H9 (cell line): ENCODE measurements at regions not wholly inside any gene's neighbourhood (a gene's known extent, or its start where the extent isn't known, plus 50 kb on each side); places are given as distances from the start of the nearest gene placed in this dataset.

Experiments used
- DNase-seq: peaks from one replicate; pipeline ENCODE4 v3.0.0-alpha.2; 2017
- H2AFZ ChIP-seq: one replicate; pipeline ENCODE4 v1.6.1; 2013; ENCODE audit warnings: mild to moderate bottlenecking, low read length, control low read depth, moderate library complexity
- H2AK5ac ChIP-seq: 2 replicates; pipeline ENCODE4 v1.6.1; 2013; ENCODE audit warnings: low read length, control low read depth, mixed read lengths; ENCODE audit not compliant: insufficient read length
- H2BK120ac ChIP-seq: one replicate; pipeline ENCODE4 v1.6.1; 2013; ENCODE audit warnings: low read depth, mild to moderate bottlenecking, low read length, control low read depth, inconsistent platforms; ENCODE audit not compliant: poor library complexity, severe bottlenecking
- H2BK12ac ChIP-seq: 2 replicates; pipeline ENCODE4 v1.6.1; 2013; ENCODE audit warnings: low read length, control low read depth, mixed read lengths, low read depth; ENCODE audit not compliant: insufficient read length
- H2BK15ac ChIP-seq: 2 replicates; pipeline ENCODE4 v1.6.1; 2013; ENCODE audit warnings: low read depth, low read length, control low read depth
- H2BK20ac ChIP-seq: one replicate; pipeline ENCODE4 v1.6.1; 2013; ENCODE audit warnings: low read depth, mild to moderate bottlenecking, low read length, control low read depth, inconsistent platforms; ENCODE audit not compliant: poor library complexity, severe bottlenecking
- H2BK5ac ChIP-seq: 2 replicates; pipeline ENCODE4 v1.6.1; 2013; ENCODE audit warnings: low read length, control low read depth, mixed read lengths; ENCODE audit not compliant: insufficient read length
- H3K14ac ChIP-seq: 2 replicates; pipeline ENCODE4 v1.6.1; 2013; ENCODE audit warnings: low read length, control low read depth; ENCODE audit not compliant: insufficient read depth
- H3K18ac ChIP-seq: 2 replicates; pipeline ENCODE4 v1.6.1; 2013; ENCODE audit warnings: low read depth, mild to moderate bottlenecking, mixed read lengths, low read length, control low read depth; ENCODE audit not compliant: insufficient read length
- H3K23ac ChIP-seq: 2 replicates; pipeline ENCODE4 v1.6.1; 2013; ENCODE audit warnings: low read length, control low read depth, mixed read lengths, low read depth; ENCODE audit not compliant: insufficient read length
- H3K23me2 ChIP-seq: 2 replicates; pipeline ENCODE4 v1.6.1; 2013; ENCODE audit warnings: low read depth, mild to moderate bottlenecking, mixed read lengths, low read length, control low read depth; ENCODE audit not compliant: insufficient read length, poor library complexity, severe bottlenecking
- H3K27ac ChIP-seq: 2 replicates; pipeline ENCODE4 v1.5.1; 2013; ENCODE audit warnings: low read length, control low read depth, mixed read lengths, low read depth; ENCODE audit not compliant: insufficient read length
- H3K27me3 ChIP-seq: 2 replicates; pipeline ENCODE4 v1.6.1; 2013; ENCODE audit warnings: low read length, control low read depth, inconsistent platforms; ENCODE audit not compliant: insufficient read depth
- H3K4ac ChIP-seq: 2 replicates; pipeline ENCODE4 v1.6.1; 2013; ENCODE audit warnings: low read depth, mild to moderate bottlenecking, control low read depth, inconsistent platforms, low read length, moderate library complexity
- H3K4me1 ChIP-seq: 2 replicates; pipeline ENCODE4 v1.6.1; 2013; ENCODE audit warnings: low read length, control low read depth, inconsistent platforms; ENCODE audit not compliant: insufficient read depth
- H3K4me2 ChIP-seq: 2 replicates; pipeline ENCODE4 v1.6.1; 2013; ENCODE audit warnings: low read length, control low read depth, mixed read lengths; ENCODE audit not compliant: insufficient read length, insufficient read depth
- H3K56ac ChIP-seq: 2 replicates; pipeline ENCODE4 v1.6.1; 2013; ENCODE audit warnings: low read depth, mild to moderate bottlenecking, mixed read lengths, low read length, control low read depth; ENCODE audit not compliant: insufficient read length
- H3K79me1 ChIP-seq: 2 replicates; pipeline ENCODE4 v1.6.1; 2013; ENCODE audit warnings: low read depth, mild to moderate bottlenecking, moderate library complexity, low read length, control low read depth, inconsistent platforms; ENCODE audit not compliant: insufficient read depth, poor library complexity, severe bottlenecking
- H3K79me2 ChIP-seq: 2 replicates; pipeline ENCODE4 v1.6.1; 2013; ENCODE audit warnings: low read length, control low read depth, inconsistent platforms; ENCODE audit not compliant: insufficient read depth
- H3K9ac ChIP-seq: 2 replicates; pipeline ENCODE4 v1.6.1; 2013; ENCODE audit warnings: low read length, control low read depth, mixed read lengths; ENCODE audit not compliant: insufficient read length; ENCODE audit errors: extremely low read depth
- H3K9me3 ChIP-seq: one replicate; pipeline ENCODE4 v1.6.1; 2013; ENCODE audit warnings: low read depth, low read length, inconsistent platforms; ENCODE audit not compliant: control insufficient read depth
- H3T11ph ChIP-seq: one replicate; pipeline ENCODE4 v1.6.1; 2013; ENCODE audit warnings: mild to moderate bottlenecking, low read length, control low read depth, inconsistent platforms
- H4K20me1 ChIP-seq: one replicate; pipeline ENCODE4 v1.6.1; 2013; ENCODE audit not compliant: control insufficient read depth, insufficient read length, insufficient read depth
- H4K5ac ChIP-seq: 2 replicates; pipeline ENCODE4 v1.6.1; 2013; ENCODE audit warnings: low read depth, mild to moderate bottlenecking, mixed read lengths, low read length, control low read depth; ENCODE audit not compliant: insufficient read length
- H4K8ac ChIP-seq: replicated peaks from 2 replicates; pipeline ENCODE4 v1.6.1; 2013; ENCODE audit warnings: low read length, control low read depth, mixed read lengths, low read depth; ENCODE audit not compliant: insufficient read length
- H4K91ac ChIP-seq: 2 replicates; pipeline ENCODE4 v1.6.1; 2013; ENCODE audit warnings: low read depth, mild to moderate bottlenecking, moderate library complexity, mixed read lengths, low read length, control low read depth; ENCODE audit not compliant: insufficient read length
- H3K27ac Mint-ChIP-seq, 3 experiments: 2 replicates in 2 of 3; 3 replicates in 1 of 3; pipeline ENCODE4 v1.8.0; 2020 to 2021; ENCODE audit warnings: mixed read lengths in 3 of 3, mild to moderate bottlenecking in 1 of 3, moderate library complexity in 1 of 3
- H3K27me3 Mint-ChIP-seq: 2 replicates; pipeline ENCODE4 v1.8.0; 2021; ENCODE audit warnings: low read depth, mild to moderate bottlenecking, moderate library complexity, mixed read lengths
- H3K36me3 Mint-ChIP-seq, 3 experiments: 2 replicates in 2 of 3; 3 replicates in 1 of 3; pipeline ENCODE4 v1.8.0; 2020 to 2021; ENCODE audit warnings: low read depth in 3 of 3, mixed read lengths in 3 of 3; ENCODE audit not compliant: insufficient read depth in 1 of 3
- H3K4me1 Mint-ChIP-seq, 2 experiments: 2 replicates each; pipeline ENCODE4 v1.8.0; 2020; ENCODE audit warnings: mixed read lengths in 2 of 2
- H3K4me3 Mint-ChIP-seq, 2 experiments: 2 replicates in 1 of 2; 3 replicates in 1 of 2; pipeline ENCODE4 v1.8.0; 2020 to 2021; ENCODE audit warnings: mild to moderate bottlenecking in 2 of 2, mixed read lengths in 2 of 2, moderate library complexity in 1 of 2
- H3K9me3 Mint-ChIP-seq, 2 experiments: 2 replicates in 1 of 2; 3 replicates in 1 of 2; pipeline ENCODE4 v1.8.0; 2020; ENCODE audit warnings: mild to moderate bottlenecking in 2 of 2, mixed read lengths in 2 of 2, moderate library complexity in 1 of 2
- WGBS: extraction: QIAGEN DNeasy Blood & Tissue Kit; methylation state at CpG from one replicate; pipeline ENCODE4 v1.1.7; 2013; ENCODE audit warnings: missing lambda C conversion rate, low lambda C conversion rate, mixed read lengths; ENCODE audit not compliant: insufficient read length; ENCODE audit errors: extremely low coverage; 5-methylcytosine and 5-hydroxymethylcytosine counted together
- TF ChIP-seq, protein P1 (sequence below): fragments of 200-600 bp; sonication (generic); conservative IDR thresholded peaks from 3 replicates; pipeline ENCODE4 v1.8.0; 2021; ENCODE audit warnings: antibody characterized with exemption, mild to moderate bottlenecking

DNA sequence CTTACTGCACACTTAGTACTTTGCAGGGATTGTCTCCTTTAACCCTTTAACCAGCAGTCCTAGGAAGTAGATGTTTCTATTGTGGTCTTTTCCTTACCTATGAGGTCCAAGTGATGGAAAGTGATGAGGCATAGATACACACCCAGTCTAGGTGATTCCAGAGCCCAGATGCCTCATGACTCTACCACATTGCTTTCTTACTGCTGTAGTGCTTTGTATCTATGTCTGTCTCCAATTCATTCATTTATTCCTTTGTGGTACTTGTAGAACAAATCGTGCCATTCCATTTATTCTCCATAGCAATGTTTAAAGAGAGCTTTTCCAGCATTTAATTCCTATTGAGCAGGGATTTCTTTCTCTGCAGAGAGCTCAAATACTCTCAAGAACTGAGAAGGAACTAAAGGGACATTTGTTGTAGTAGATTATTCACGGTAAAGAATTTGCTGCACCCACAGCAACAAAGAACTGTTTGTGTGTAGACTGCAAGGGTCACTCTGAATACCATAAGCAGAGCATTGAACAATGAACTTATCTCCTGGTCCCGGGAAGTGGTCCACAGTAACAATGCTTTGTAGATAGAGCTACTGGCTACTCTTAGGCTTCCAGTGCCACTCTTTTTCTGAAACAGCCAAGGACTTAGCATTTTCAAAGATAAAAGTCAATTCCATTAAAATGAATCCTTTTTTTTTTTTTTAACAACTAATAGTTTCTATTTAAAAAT is 337.0 kb downstream of the PTEN start:
- no peak overlapping the region for H3K56ac ChIP-seq
- Mint-ChIP-seq H3K9me3 (peaks cover 0 to 4% of the 10 kb centered on the region in 2 experiments; a peak in 2 of 5 replicates), H3K27me3 (no peaks in the 10 kb centered on the region), H3K4me3 (no peak overlapping the region), H3K4me1 (peaks cover 3 to 6% of the 10 kb centered on the region in 2 experiments; a peak in 2 of 4 replicates), H3K27ac (no peak overlapping the region), H3K36me3 (peaks cover 0 to 1% (median 0%) of the 10 kb centered on the region in 3 experiments; a peak in 1 of 7 replicates)
- no peak overlapping the region for H4K5ac ChIP-seq
- no peaks in the 10 kb centered on the region for H3K79me2 ChIP-seq
- no peak overlapping the region for H2BK15ac ChIP-seq
- H3K9ac ChIP-seq = no peak overlapping the region
- H2BK120ac ChIP-seq = no peak overlapping the region
- DNase-seq = no peak
- H3K18ac ChIP-seq = no peak overlapping the region
- no peak overlapping the region for H4K8ac ChIP-seq
- WGBS = no CpG with 5 or more reads among the region's 3 CpGs
- no peak overlapping the region for H2BK20ac ChIP-seq
- H2BK12ac ChIP-seq = no peak overlapping the region
- H3K4me1 ChIP-seq = no peaks in the 10 kb centered on the region
- no peak overlapping the region for H3K23ac ChIP-seq
- H3K14ac ChIP-seq = no peak overlapping the region
- TF ChIP-seq, protein P1, sequence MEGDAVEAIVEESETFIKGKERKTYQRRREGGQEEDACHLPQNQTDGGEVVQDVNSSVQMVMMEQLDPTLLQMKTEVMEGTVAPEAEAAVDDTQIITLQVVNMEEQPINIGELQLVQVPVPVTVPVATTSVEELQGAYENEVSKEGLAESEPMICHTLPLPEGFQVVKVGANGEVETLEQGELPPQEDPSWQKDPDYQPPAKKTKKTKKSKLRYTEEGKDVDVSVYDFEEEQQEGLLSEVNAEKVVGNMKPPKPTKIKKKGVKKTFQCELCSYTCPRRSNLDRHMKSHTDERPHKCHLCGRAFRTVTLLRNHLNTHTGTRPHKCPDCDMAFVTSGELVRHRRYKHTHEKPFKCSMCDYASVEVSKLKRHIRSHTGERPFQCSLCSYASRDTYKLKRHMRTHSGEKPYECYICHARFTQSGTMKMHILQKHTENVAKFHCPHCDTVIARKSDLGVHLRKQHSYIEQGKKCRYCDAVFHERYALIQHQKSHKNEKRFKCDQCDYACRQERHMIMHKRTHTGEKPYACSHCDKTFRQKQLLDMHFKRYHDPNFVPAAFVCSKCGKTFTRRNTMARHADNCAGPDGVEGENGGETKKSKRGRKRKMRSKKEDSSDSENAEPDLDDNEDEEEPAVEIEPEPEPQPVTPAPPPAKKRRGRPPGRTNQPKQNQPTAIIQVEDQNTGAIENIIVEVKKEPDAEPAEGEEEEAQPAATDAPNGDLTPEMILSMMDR = no peak
- H3K9me3 ChIP-seq = no peaks in the 10 kb centered on the region
- no peak overlapping the region for H3T11ph ChIP-seq
- no peaks in the 10 kb centered on the region for H3K79me1 ChIP-seq
- no peak overlapping the region for H2AK5ac ChIP-seq
- H3K4me2 ChIP-seq = no peak overlapping the region
- no peak overlapping the region for H3K4ac ChIP-seq
- no peaks in the 10 kb centered on the region for H3K23me2 ChIP-seq
- H4K91ac ChIP-seq = no peak overlapping the region
- no peak overlapping the region for H2AFZ ChIP-seq
- H4K20me1 ChIP-seq = no peaks in the 10 kb centered on the region
- no peak overlapping the region for H3K27ac ChIP-seq
- no peaks in the 10 kb centered on the region for H3K27me3 ChIP-seq
- H2BK5ac ChIP-seq = no peak overlapping the region
